ENCODE measurements at regions not wholly inside any gene's neighbourhood (a gene's known extent, or its start where the extent isn't known, plus 50 kb on each side); places are given as distances from the start of the nearest gene placed in this dataset.

- TF ChIP-seq SIN3A (IDR thresholded peaks at IDR 0.05; ENCODE audit: borderline replicate concordance in 2 of 2, control insufficient read depth in 1 of 2, low read depth in 2 of 2, low read length in 2 of 2) (no peak), CTCF (IDR thresholded peaks at IDR 0.05 in 2 of 3, conservative IDR thresholded peaks at IDR 0.05 in 1 of 3; ENCODE audit: insufficient read depth in 2 of 3, low read depth in 1 of 3, low read length in 3 of 3) (no peak), ELF1 (tag; IDR thresholded peaks at IDR 0.05) (no peak)
These were observed 192.6 kb upstream of the TCF4 start for GRCh38 chr18:55780586-55781071.
